ENCODE measurements at regions not wholly inside any gene's neighbourhood (a gene's known extent, or its start where the extent isn't known, plus 50 kb on each side); places are given as distances from the start of the nearest gene placed in this dataset.

- no peak for DNase-seq (ENCODE audit: low read depth in 2 of 2)
These were observed 95.6 kb upstream of the FOXP4 start for GRCh38 chr6:41450581-41450980.

- no peak for DNase-seq (ENCODE audit: low read depth in 2 of 2)
These were observed 95.1 kb upstream of the FOXP4 start for GRCh38 chr6:41451039-41451438.

- no peak for DNase-seq (ENCODE audit: low read depth in 2 of 2)
These were observed 94.5 kb upstream of the FOXP4 start for GRCh38 chr6:41451515-41452163.

GRCh38 chr6:41452763-41453162 is 93.4 kb upstream of the FOXP4 start:
- DNase-seq (ENCODE audit: low read depth in 2 of 2) = no peak

GRCh38 chr6:41453244-41453643 is 92.9 kb upstream of the FOXP4 start:
- DNase-seq (ENCODE audit: low read depth in 2 of 2) = no peak

GRCh38 chr6:41454189-41454789 is 91.9 kb upstream of the FOXP4 start:
- DNase-seq (ENCODE audit: low read depth in 2 of 2) = no peak

GRCh38 chr6:41455410-41455809 is 90.8 kb upstream of the FOXP4 start:
- DNase-seq (ENCODE audit: low read depth in 2 of 2) = no peak

GRCh38 chr6:41455818-41456217 is 90.4 kb upstream of the FOXP4 start:
- no peak for DNase-seq (ENCODE audit: low read depth in 2 of 2)

- DNase-seq (ENCODE audit: low read depth in 2 of 2) = no peak
These were observed 88.9 kb upstream of the FOXP4 start for GRCh38 chr6:41457303-41457670.

GRCh38 chr6:41459738-41460137 is 86.4 kb upstream of the FOXP4 start:
- no peak for DNase-seq (ENCODE audit: low read depth in 2 of 2)

- no peak for DNase-seq (ENCODE audit: low read depth in 2 of 2)
These were observed 85.3 kb upstream of the FOXP4 start for GRCh38 chr6:41460742-41461336.

GRCh38 chr6:41462033-41462432 is 84.1 kb upstream of the FOXP4 start:
- no peak for DNase-seq (ENCODE audit: low read depth in 2 of 2)

GRCh38 chr6:41463062-41463930 is 82.9 kb upstream of the FOXP4 start:
- DNase-seq (ENCODE audit: low read depth in 2 of 2) = no peak

GRCh38 chr6:41464019-41464418 is 82.2 kb upstream of the FOXP4 start:
- no peak for DNase-seq (ENCODE audit: low read depth in 2 of 2)

- peak in 1 of 2 experiments; percentile 44 for DNase-seq (ENCODE audit: low read depth in 2 of 2)
These were observed 81.7 kb upstream of the FOXP4 start for GRCh38 chr6:41464481-41464880.

GRCh38 chr6:41466437-41466990 is 79.7 kb upstream of the FOXP4 start:
- DNase-seq (ENCODE audit: low read depth in 2 of 2) = no peak

- no peak for DNase-seq (ENCODE audit: low read depth in 2 of 2)
These were observed 79.1 kb upstream of the FOXP4 start for GRCh38 chr6:41467061-41467460.

GRCh38 chr6:41467627-41468404 is 78.4 kb upstream of the FOXP4 start:
- DNase-seq (ENCODE audit: low read depth in 2 of 2) = no peak

- DNase-seq (ENCODE audit: low read depth in 2 of 2) = no peak
These were observed 76.8 kb upstream of the FOXP4 start for GRCh38 chr6:41469156-41470028.

GRCh38 chr6:41470029-41470330 is 76.2 kb upstream of the FOXP4 start:
- DNase-seq (ENCODE audit: low read depth in 2 of 2) = no peak

Data from fibroblast of skin of left biceps (primary cell).